H1 (cell line): ENCODE measurements at regions not wholly inside any gene's neighbourhood (a gene's known extent, or its start where the extent isn't known, plus 50 kb on each side); places are given as distances from the start of the nearest gene placed in this dataset.

Experiments
- CTCF ChIA-PET: fragments of 300-600 bp; sonication (Branson Sonifier 250); formaldehyde crosslinking; loops from one replicate; lab custom pipeline; 2021; ENCODE audit not compliant: partially characterized antibody; lab: Charles Lee
- POLR2A ChIA-PET: fragments of 300-600 bp; sonication (Branson Sonifier 250); formaldehyde crosslinking; loops from one replicate; lab custom pipeline; 2021; ENCODE audit warnings: inconsistent platforms; ENCODE audit not compliant: partially characterized antibody; lab: Charles Lee
- DNase-seq, 2 experiments: peaks; one replicate each; pipeline versions ENCODE4 v3.0.0 to v3.0.0-alpha.2; 2010 to 2022; ENCODE audit warnings: low spot score in 2 of 2, low read depth in 1 of 2, mixed read lengths in 1 of 2
- FAIRE-seq: peaks from 2 replicates; lab custom pipeline; 2011; peaks lifted over from hg19 to GRCh38; lab: Jason Lieb, UNC
- H2AFZ ChIP-seq: 2 replicates; pipeline ENCODE4 v1.8.1; 2012; ENCODE audit warnings: low read length, inconsistent platforms
- H2AK5ac ChIP-seq: 2 replicates; pipeline ENCODE4 v1.6.1; 2013; ENCODE audit warnings: low read depth, low read length
- H2BK120ac ChIP-seq: replicated peaks from 2 replicates; pipeline ENCODE3; 2013; ENCODE audit warnings: low read depth, low read length, inconsistent platforms
- H2BK12ac ChIP-seq: 2 replicates; pipeline ENCODE4 v1.6.1; 2013; ENCODE audit warnings: low read depth, low read length
- H2BK15ac ChIP-seq: 2 replicates; pipeline ENCODE4 v1.6.1; 2013; ENCODE audit warnings: low read length
- H2BK20ac ChIP-seq: 2 replicates; pipeline ENCODE4 v1.6.1; 2013; ENCODE audit warnings: low read length
- H2BK5ac ChIP-seq: 2 replicates; pipeline ENCODE4 v1.6.1; 2013; ENCODE audit warnings: low read depth, low read length
- H3K14ac ChIP-seq: 2 replicates; pipeline ENCODE4 v1.6.1; 2013; ENCODE audit warnings: inconsistent platforms; ENCODE audit not compliant: insufficient read length
- H3K18ac ChIP-seq: 2 replicates; pipeline ENCODE4 v1.6.1; 2013; ENCODE audit warnings: low read length; ENCODE audit errors: extremely low read depth
- H3K23ac ChIP-seq: 2 replicates; pipeline ENCODE4 v1.6.1; 2013; ENCODE audit warnings: inconsistent platforms; ENCODE audit not compliant: insufficient read length
- H3K23me2 ChIP-seq: 2 replicates; pipeline ENCODE4 v1.6.1; 2013; ENCODE audit warnings: low read depth, low read length
- H3K27ac ChIP-seq: 2 replicates; pipeline ENCODE4 v1.6.1; 2011; ENCODE audit warnings: low read depth, low read length, inconsistent platforms
- H3K27me3 ChIP-seq, 4 experiments: replicated peaks in 1 of 4; 1 replicate in 1 of 4; 2 replicates in 3 of 4; pipeline versions ENCODE4 v1.6.1 to v1.8.1; 2011 to 2013; ENCODE audit warnings: low read length in 3 of 4, mild to moderate bottlenecking in 3 of 4, inconsistent platforms in 2 of 4, mixed read lengths in 2 of 4, moderate library complexity in 1 of 4; ENCODE audit not compliant: control insufficient read depth in 3 of 4, insufficient read depth in 3 of 4; ENCODE audit errors: extremely low read depth in 1 of 4
- H3K36me3 ChIP-seq, 4 experiments: 2 replicates each; pipeline versions ENCODE4 v1.6.1 to v1.8.1; 2011 to 2013; ENCODE audit warnings: mild to moderate bottlenecking in 4 of 4, low read length in 3 of 4, moderate library complexity in 2 of 4, control low read depth in 1 of 4, inconsistent platforms in 1 of 4; ENCODE audit not compliant: insufficient read depth in 4 of 4, control insufficient read depth in 2 of 4
- H3K4ac ChIP-seq: replicated peaks from 2 replicates; pipeline ENCODE3; 2013; ENCODE audit warnings: low read length, low read depth, mixed read lengths, inconsistent platforms; ENCODE audit not compliant: insufficient read length
- H3K4me1 ChIP-seq, 4 experiments: replicated peaks in 1 of 4; 1 replicate in 1 of 4; 2 replicates in 3 of 4; pipeline versions ENCODE4 v1.6.1 to v1.8.1; 2011 to 2013; ENCODE audit warnings: low read length in 3 of 4, inconsistent platforms in 2 of 4, mixed read lengths in 1 of 4; ENCODE audit not compliant: insufficient read depth in 4 of 4, control insufficient read depth in 3 of 4
- H3K4me2 ChIP-seq, 2 experiments: 2 replicates each; pipeline versions ENCODE4 v1.6.1 to v1.8.1; 2011 to 2013; ENCODE audit warnings: low read depth in 2 of 2, low read length in 2 of 2, control low read depth in 1 of 2, inconsistent platforms in 1 of 2, mild to moderate bottlenecking in 1 of 2; ENCODE audit not compliant: insufficient read depth in 1 of 2
- H3K4me3 ChIP-seq, 4 experiments: fragments of 200-600, 300-600 bp in 1 of 4; sonication (generic), shearing (Covaris generic), sonication (Bioruptor Twin) in 1 of 4; 2 replicates each; pipeline versions ENCODE4 v1.5.1 to v1.8.1; 2011 to 2016; ENCODE audit warnings: low read length in 4 of 4, low read depth in 3 of 4, control low read depth in 2 of 4, inconsistent platforms in 2 of 4, mild to moderate bottlenecking in 2 of 4, mixed read lengths in 1 of 4, moderate library complexity in 1 of 4; ENCODE audit not compliant: insufficient read depth in 2 of 4; ENCODE audit errors: extremely low read depth in 1 of 4
- H3K56ac ChIP-seq: replicated peaks from 2 replicates; pipeline ENCODE3; 2013; ENCODE audit warnings: low read depth, mild to moderate bottlenecking, mixed read lengths, low read length, inconsistent platforms; ENCODE audit not compliant: insufficient read length
- H3K79me1 ChIP-seq: 2 replicates; pipeline ENCODE4 v1.6.1; 2013; ENCODE audit warnings: low read depth, low read length, control low read depth
- H3K79me2 ChIP-seq, 2 experiments: 2 replicates each; pipeline versions ENCODE4 v1.6.1 to v1.8.1; 2012 to 2013; ENCODE audit warnings: low read length in 2 of 2, mild to moderate bottlenecking in 2 of 2, inconsistent platforms in 1 of 2; ENCODE audit not compliant: insufficient read depth in 2 of 2, control insufficient read depth in 1 of 2
- H3K9ac ChIP-seq, 4 experiments: replicated peaks in 1 of 4; 1 replicate in 1 of 4; 2 replicates in 3 of 4; pipeline versions ENCODE4 v1.6.1 to v1.8.1; 2011 to 2013; ENCODE audit warnings: low read depth in 3 of 4, low read length in 3 of 4, control low read depth in 2 of 4, mild to moderate bottlenecking in 2 of 4, moderate library complexity in 2 of 4, inconsistent platforms in 1 of 4; ENCODE audit errors: extremely low read depth in 1 of 4
- H3K9me3 ChIP-seq, 2 experiments: 2 replicates each; pipeline versions ENCODE4 v1.6.1 to v1.8.1; 2012 to 2013; ENCODE audit warnings: mild to moderate bottlenecking in 2 of 2, moderate library complexity in 2 of 2, control low read depth in 1 of 2, inconsistent platforms in 1 of 2, low read depth in 1 of 2, low read length in 1 of 2, mixed read lengths in 1 of 2; ENCODE audit not compliant: insufficient read depth in 2 of 2
- H4K20me1 ChIP-seq, 2 experiments: replicated peaks in 1 of 2; 2 replicates each; pipeline versions ENCODE3 to v1.8.1; 2011 to 2013; ENCODE audit warnings: inconsistent platforms in 2 of 2, low read length in 2 of 2, mild to moderate bottlenecking in 1 of 2; ENCODE audit not compliant: insufficient read depth in 2 of 2, control insufficient read depth in 1 of 2
- H4K5ac ChIP-seq: 2 replicates; pipeline ENCODE4 v1.6.1; 2013; ENCODE audit warnings: low read length, low read depth, mixed read lengths, inconsistent platforms; ENCODE audit not compliant: insufficient read length
- H4K8ac ChIP-seq: 2 replicates; pipeline ENCODE4 v1.8.0; 2013; ENCODE audit warnings: mild to moderate bottlenecking, moderate library complexity, low read length, inconsistent platforms; ENCODE audit not compliant: insufficient read depth; ENCODE audit errors: extremely low read depth
- H4K91ac ChIP-seq: replicated peaks from 2 replicates; pipeline ENCODE3; 2013; ENCODE audit warnings: low read length, mixed read lengths, inconsistent platforms; ENCODE audit not compliant: insufficient read length
- BRCA1 ChIP-seq: IDR thresholded peaks from 2 replicates; pipeline ENCODE4 v1.6.1; 2012; ENCODE audit warnings: low read depth, low read length, improper control_type of control experiment
- CBX5 ChIP-seq: fragments of 300-800, 300-1000 bp; sonication (generic); IDR thresholded peaks from 2 replicates; pipeline ENCODE4 v1.7.1; 2016; ENCODE audit warnings: antibody characterized with exemption, low read length, low read depth
- CREB1 ChIP-seq: IDR thresholded peaks from 2 replicates; pipeline ENCODE4 v1.6.1; 2012; ENCODE audit warnings: inconsistent platforms
- CTBP2 ChIP-seq: IDR thresholded peaks from 2 replicates; pipeline ENCODE4 v1.7.0; 2011; ENCODE audit warnings: borderline replicate concordance, mild to moderate bottlenecking, moderate library complexity, mixed read lengths, low read length; ENCODE audit not compliant: insufficient read depth, insufficient read length
- JUND ChIP-seq: IDR thresholded peaks from 2 replicates; pipeline ENCODE4 v1.6.1; 2011; ENCODE audit warnings: mild to moderate bottlenecking, improper control_type of control experiment, low read length
- KDM1A ChIP-seq: fragments of 200-600, 300-600 bp; sonication (generic); IDR thresholded peaks from 2 replicates; pipeline ENCODE4 v1.7.1; 2016; ENCODE audit warnings: mild to moderate bottlenecking, low read length, borderline replicate concordance
- RAD21 ChIP-seq, 2 experiments: IDR thresholded peaks in 1 of 2; conservative IDR thresholded peaks in 1 of 2; 2 replicates each; pipeline ENCODE4 v1.6.1; 2011; ENCODE audit warnings: low read depth in 2 of 2, low read length in 2 of 2, improper control_type of control experiment in 1 of 2, inconsistent platforms in 1 of 2, mild to moderate bottlenecking in 1 of 2, moderate library complexity in 1 of 2
- RBBP5 ChIP-seq: IDR thresholded peaks from 2 replicates; pipeline ENCODE4 v1.7.1; 2012; ENCODE audit warnings: low read depth, mild to moderate bottlenecking, inconsistent platforms, low read length, moderate library complexity, borderline replicate concordance
- SIN3A ChIP-seq, 2 experiments: IDR thresholded peaks in 1 of 2; conservative IDR thresholded peaks in 1 of 2; 2 replicates each; pipeline ENCODE4 v1.6.1; 2011 to 2012; ENCODE audit warnings: low read length in 2 of 2, improper control_type of control experiment in 1 of 2, low read depth in 1 of 2, mild to moderate bottlenecking in 1 of 2
- SRF ChIP-seq: IDR thresholded peaks from 2 replicates; pipeline ENCODE4 v1.6.1; 2011; ENCODE audit warnings: mild to moderate bottlenecking, low read depth, low read length, moderate library complexity
- TEAD4 ChIP-seq: IDR thresholded peaks from 2 replicates; pipeline ENCODE4 v1.6.1; 2012; ENCODE audit warnings: low read depth, low read length, inconsistent platforms, mixed read lengths
- YY1 ChIP-seq: IDR thresholded peaks from 2 replicates; pipeline ENCODE4 v1.6.1; 2011; ENCODE audit warnings: low read depth, mild to moderate bottlenecking, low read length
- WGBS, 2 experiments: shearing (Covaris generic) in 1 of 2; methylation state at CpG; one replicate each; pipeline versions ENCODE4 v1.1.6 to v1.1.7; 2013 to 2015; ENCODE audit warnings: low lambda C conversion rate in 2 of 2, mixed read lengths in 2 of 2, inconsistent platforms in 1 of 2, low coverage in 1 of 2, missing lambda C conversion rate in 1 of 2; ENCODE audit not compliant: insufficient replicate concordance in 2 of 2, insufficient coverage in 1 of 2, insufficient read length in 1 of 2; ENCODE audit errors: extremely low coverage in 1 of 2, missing lambda C conversion rate in 1 of 2; 5-methylcytosine and 5-hydroxymethylcytosine counted together
- TF ChIP-seq, protein P1 (sequence below): IDR thresholded peaks from 2 replicates; pipeline ENCODE4 v1.6.1; 2011; ENCODE audit warnings: low read length, improper control_type of control experiment

- no peak overlapping the region for H3K18ac ChIP-seq
- H3K14ac ChIP-seq, result no peak overlapping the region
- no peaks in the 10 kb centered on the region for H3K79me2 ChIP-seq
- H3K27ac ChIP-seq, result no peak overlapping the region
- H3K9me3 ChIP-seq, result peaks cover 0 to 5% of the 10 kb centered on the region in 2 experiments; a peak in 1 of 4 replicates
- no peak overlapping the region for H2AK5ac ChIP-seq
- no peak overlapping the region for H4K5ac ChIP-seq
- no peak overlapping the region for H3K23ac ChIP-seq
- DNase-seq (no peak), FAIRE-seq (no peak)
- H4K91ac ChIP-seq, result no peak overlapping the region
- H3K23me2 ChIP-seq, result no peaks in the 10 kb centered on the region
- H4K8ac ChIP-seq, result no peak overlapping the region; the same call in 1 of the 2 replicates
- H3K79me1 ChIP-seq, result no peaks in the 10 kb centered on the region
- H3K4me2 ChIP-seq, result no peak overlapping the region
- H3K4ac ChIP-seq, result no peak overlapping the region
- H2BK15ac ChIP-seq, result no peak overlapping the region
- WGBS, 2 experiments, result 95% methylated on average over 3 of the region's 3 CpGs; no CpG with 5 or more reads in 1 of the 2 experiments
- H3K27me3 ChIP-seq, result no peaks in the 10 kb centered on the region
- CTCF ChIA-PET, result interaction anchor here (1.3 to 4.1 kb wide), 5 partner anchors 10 to 376 kb away, joined by 3 to 21 read pairs (median 5); no protein-coding TSS in a partner anchor
- H2BK5ac ChIP-seq, result no peak overlapping the region
- no peak overlapping the region for H3K4me3 ChIP-seq
- H2BK20ac ChIP-seq, result no peak overlapping the region
- no peak overlapping the region for H2AFZ ChIP-seq
- no peaks in the 10 kb centered on the region for H3K4me1 ChIP-seq
- POLR2A ChIA-PET, result no interaction called here
- no peak overlapping the region for H3K9ac ChIP-seq
- no peaks in the 10 kb centered on the region for H4K20me1 ChIP-seq
- H3K36me3 ChIP-seq, result no peaks in the 10 kb centered on the region
- H2BK120ac ChIP-seq, result no peak overlapping the region
- H3K56ac ChIP-seq, result no peak overlapping the region
- H2BK12ac ChIP-seq, result no peak overlapping the region
- no peak for TF ChIP-seq TEAD4
- no peak for TF ChIP-seq RAD21 (IDR thresholded peaks at IDR 0.05 in 1 of 2, conservative IDR thresholded peaks at IDR 0.05 in 1 of 2; ENCODE audit: low read depth in 2 of 2, low read length in 2 of 2)
- TF ChIP-seq BRCA1, result no peak
- TF ChIP-seq JUND, result no peak
- TF ChIP-seq SRF, result no peak
- no peak for TF ChIP-seq CREB1
- TF ChIP-seq CBX5, result no peak
- TF ChIP-seq, protein P1, sequence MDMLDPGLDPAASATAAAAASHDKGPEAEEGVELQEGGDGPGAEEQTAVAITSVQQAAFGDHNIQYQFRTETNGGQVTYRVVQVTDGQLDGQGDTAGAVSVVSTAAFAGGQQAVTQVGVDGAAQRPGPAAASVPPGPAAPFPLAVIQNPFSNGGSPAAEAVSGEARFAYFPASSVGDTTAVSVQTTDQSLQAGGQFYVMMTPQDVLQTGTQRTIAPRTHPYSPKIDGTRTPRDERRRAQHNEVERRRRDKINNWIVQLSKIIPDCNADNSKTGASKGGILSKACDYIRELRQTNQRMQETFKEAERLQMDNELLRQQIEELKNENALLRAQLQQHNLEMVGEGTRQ, result no peak
- TF ChIP-seq SIN3A (conservative IDR thresholded peaks at IDR 0.05 in 1 of 2, IDR thresholded peaks at IDR 0.05 in 1 of 2; ENCODE audit: low read depth in 1 of 2, low read length in 2 of 2), result no peak
- TF ChIP-seq KDM1A, result no peak
- TF ChIP-seq RBBP5, result no peak
- TF ChIP-seq YY1, result no peak
- no peak for TF ChIP-seq CTBP2
Observed at GRCh38 chr5:162603443-162604070, 536.0 kb downstream of the GABRG2 start.
